Testis (tissue), 2 donors: ENCODE measurements at regions not wholly inside any gene's neighbourhood (a gene's known extent, or its start where the extent isn't known, plus 50 kb on each side); places are given as distances from the start of the nearest gene placed in this dataset.

Source experiments
- POLR2A ChIP-seq: fragments of 450-650 bp; IDR thresholded peaks from one replicate; pipeline ENCODE4 v1.6.1; 2017; ENCODE audit warnings: antibody characterized with exemption, mild to moderate bottlenecking, moderate library complexity
- TF ChIP-seq, protein P1 (sequence below), 3 experiments: fragments of 450-650 bp in 2 of 3; fragments of 200-600 bp in 1 of 3; sonication (generic) in 1 of 3; IDR thresholded peaks; one replicate each; pipeline ENCODE4 v1.5.1; 2016 to 2019; ENCODE audit warnings: antibody characterized with exemption in 3 of 3, mild to moderate bottlenecking in 2 of 3, moderate library complexity in 1 of 3

DNA sequence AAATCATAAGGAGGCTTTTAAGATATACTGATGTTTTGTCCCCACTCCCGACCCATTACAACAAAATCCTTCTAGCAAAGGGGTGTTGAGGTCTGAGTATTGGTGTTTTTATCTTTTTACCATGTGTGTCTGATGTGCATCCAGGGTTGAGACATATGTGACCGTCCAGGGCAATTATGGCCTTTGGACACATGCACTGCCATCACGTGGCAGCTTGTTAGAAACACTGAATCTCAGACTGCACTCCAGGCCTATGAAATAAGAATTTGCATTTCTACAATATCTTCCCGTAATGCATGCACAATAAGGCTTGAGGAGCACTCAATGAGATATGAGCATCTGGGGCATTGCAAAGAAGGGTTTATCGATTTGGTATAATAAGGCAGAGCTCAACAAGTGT, 235.1 kb upstream of the ZNF804A start:
- TF ChIP-seq, protein P1, sequence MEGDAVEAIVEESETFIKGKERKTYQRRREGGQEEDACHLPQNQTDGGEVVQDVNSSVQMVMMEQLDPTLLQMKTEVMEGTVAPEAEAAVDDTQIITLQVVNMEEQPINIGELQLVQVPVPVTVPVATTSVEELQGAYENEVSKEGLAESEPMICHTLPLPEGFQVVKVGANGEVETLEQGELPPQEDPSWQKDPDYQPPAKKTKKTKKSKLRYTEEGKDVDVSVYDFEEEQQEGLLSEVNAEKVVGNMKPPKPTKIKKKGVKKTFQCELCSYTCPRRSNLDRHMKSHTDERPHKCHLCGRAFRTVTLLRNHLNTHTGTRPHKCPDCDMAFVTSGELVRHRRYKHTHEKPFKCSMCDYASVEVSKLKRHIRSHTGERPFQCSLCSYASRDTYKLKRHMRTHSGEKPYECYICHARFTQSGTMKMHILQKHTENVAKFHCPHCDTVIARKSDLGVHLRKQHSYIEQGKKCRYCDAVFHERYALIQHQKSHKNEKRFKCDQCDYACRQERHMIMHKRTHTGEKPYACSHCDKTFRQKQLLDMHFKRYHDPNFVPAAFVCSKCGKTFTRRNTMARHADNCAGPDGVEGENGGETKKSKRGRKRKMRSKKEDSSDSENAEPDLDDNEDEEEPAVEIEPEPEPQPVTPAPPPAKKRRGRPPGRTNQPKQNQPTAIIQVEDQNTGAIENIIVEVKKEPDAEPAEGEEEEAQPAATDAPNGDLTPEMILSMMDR (IDR thresholded peaks at IDR 0.05), result no peak
- no peak for TF ChIP-seq POLR2A
